GM23248 (cell line): ENCODE measurements at regions not wholly inside any gene's neighbourhood (a gene's known extent, or its start where the extent isn't known, plus 50 kb on each side); places are given as distances from the start of the nearest gene placed in this dataset.

Experiments
- EZH2 ChIP-seq: fragments of 200-600 bp; sonication (generic); IDR thresholded peaks from 2 replicates; pipeline ENCODE4 v1.6.1; 2018; ENCODE audit warnings: antibody characterized with exemption, mild to moderate bottlenecking; ENCODE audit not compliant: insufficient read depth, poor library complexity, severe bottlenecking
- EZH2phosphoT487 ChIP-seq: fragments of 200-600 bp; sonication (generic); IDR thresholded peaks from 2 replicates; pipeline ENCODE4 v1.6.1; 2018; ENCODE audit warnings: antibody characterized with exemption, moderate library complexity, mild to moderate bottlenecking, low read depth; ENCODE audit not compliant: insufficient read depth

- no peak for TF ChIP-seq EZH2
- no peak for TF ChIP-seq EZH2phosphoT487
Measured at GRCh38 chr10:118835682-118836326, 81.0 kb upstream of the CACUL1 start.
